Breast epithelium (tissue), 3 donors: ENCODE measurements at regions not wholly inside any gene's neighbourhood (a gene's known extent, or its start where the extent isn't known, plus 50 kb on each side); places are given as distances from the start of the nearest gene placed in this dataset.

ENCODE experiments used
- POLR2A ChIP-seq: fragments of 450-650 bp; IDR thresholded peaks from one replicate; pipeline ENCODE4 v1.6.1; 2016; ENCODE audit warnings: antibody characterized with exemption, mild to moderate bottlenecking, moderate library complexity
- POLR2AphosphoS5 ChIP-seq, 3 donors: sonication (generic); formaldehyde crosslinking; IDR thresholded peaks; one replicate each; pipeline ENCODE4 v1.6.1; 2017; ENCODE audit warnings: antibody characterized with exemption in 3 of 3
- TF ChIP-seq, protein P1 (sequence below), 3 donors: fragments of 450-650 bp; IDR thresholded peaks; one replicate each; pipeline ENCODE4 v1.5.1; 2016 to 2017; ENCODE audit warnings: antibody characterized with exemption in 3 of 3, mild to moderate bottlenecking in 3 of 3, moderate library complexity in 3 of 3

DNA sequence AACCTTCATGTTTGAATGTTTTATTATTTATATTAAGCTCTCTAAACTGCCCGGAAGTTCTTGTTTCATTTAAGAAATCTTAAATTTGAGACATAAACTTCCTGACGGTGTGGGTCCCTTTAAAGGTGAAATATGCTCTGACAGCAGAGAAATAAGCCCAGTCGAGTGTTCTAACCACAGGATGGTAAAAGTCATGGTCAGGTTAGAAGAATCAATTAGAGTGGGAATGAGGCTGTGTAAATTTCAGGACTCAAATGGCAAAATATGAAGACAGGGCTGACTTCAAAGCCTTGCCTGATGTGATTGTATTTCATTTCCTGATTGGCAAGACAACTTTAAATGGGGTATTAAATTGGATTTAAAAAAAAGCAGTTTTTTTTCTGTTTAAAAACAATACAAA, 432.9 kb upstream of the BRINP1 start:
- TF ChIP-seq, protein P1, sequence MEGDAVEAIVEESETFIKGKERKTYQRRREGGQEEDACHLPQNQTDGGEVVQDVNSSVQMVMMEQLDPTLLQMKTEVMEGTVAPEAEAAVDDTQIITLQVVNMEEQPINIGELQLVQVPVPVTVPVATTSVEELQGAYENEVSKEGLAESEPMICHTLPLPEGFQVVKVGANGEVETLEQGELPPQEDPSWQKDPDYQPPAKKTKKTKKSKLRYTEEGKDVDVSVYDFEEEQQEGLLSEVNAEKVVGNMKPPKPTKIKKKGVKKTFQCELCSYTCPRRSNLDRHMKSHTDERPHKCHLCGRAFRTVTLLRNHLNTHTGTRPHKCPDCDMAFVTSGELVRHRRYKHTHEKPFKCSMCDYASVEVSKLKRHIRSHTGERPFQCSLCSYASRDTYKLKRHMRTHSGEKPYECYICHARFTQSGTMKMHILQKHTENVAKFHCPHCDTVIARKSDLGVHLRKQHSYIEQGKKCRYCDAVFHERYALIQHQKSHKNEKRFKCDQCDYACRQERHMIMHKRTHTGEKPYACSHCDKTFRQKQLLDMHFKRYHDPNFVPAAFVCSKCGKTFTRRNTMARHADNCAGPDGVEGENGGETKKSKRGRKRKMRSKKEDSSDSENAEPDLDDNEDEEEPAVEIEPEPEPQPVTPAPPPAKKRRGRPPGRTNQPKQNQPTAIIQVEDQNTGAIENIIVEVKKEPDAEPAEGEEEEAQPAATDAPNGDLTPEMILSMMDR (IDR thresholded peaks at IDR 0.05) = no peak
- no peak for TF ChIP-seq POLR2A
- TF ChIP-seq POLR2AphosphoS5 (IDR thresholded peaks at IDR 0.05) = no peak
